ENCODE measurements at regions not wholly inside any gene's neighbourhood (a gene's known extent, or its start where the extent isn't known, plus 50 kb on each side); places are given as distances from the start of the nearest gene placed in this dataset.
A peak's percentile ranks its signal among the peaks of the same experiment; 100 is the strongest.

GRCh38 chr6:62672989-62673388 is 387.0 kb upstream of the KHDRBS2 start:
- no peak for DNase-seq (ENCODE audit: low read depth in 2 of 3, low spot score in 2 of 3)

GRCh38 chr6:62670490-62671223 is 384.6 kb upstream of the KHDRBS2 start:
- DNase-seq (ENCODE audit: low read depth in 2 of 3, low spot score in 2 of 3), result no peak

- no peak for DNase-seq (ENCODE audit: low read depth in 2 of 3, low spot score in 2 of 3)
These were observed 383.8 kb upstream of the KHDRBS2 start for GRCh38 chr6:62669831-62670230.

- peak in 2 of 3 donors; percentile 1 to 3 for DNase-seq (ENCODE audit: low read depth in 2 of 3, low spot score in 2 of 3)
These were observed 366.8 kb upstream of the KHDRBS2 start for GRCh38 chr6:62652692-62653328.

- no peak for DNase-seq (ENCODE audit: low read depth in 2 of 3, low spot score in 2 of 3)
These were observed 359.2 kb upstream of the KHDRBS2 start for GRCh38 chr6:62645274-62645673.

GRCh38 chr6:62640749-62641148 is 354.7 kb upstream of the KHDRBS2 start:
- no peak for DNase-seq (ENCODE audit: low read depth in 2 of 3, low spot score in 2 of 3)

- DNase-seq (ENCODE audit: low read depth in 2 of 3, low spot score in 2 of 3), result no peak
These were observed 340.6 kb upstream of the KHDRBS2 start for GRCh38 chr6:62626661-62627060.

- DNase-seq (ENCODE audit: low read depth in 2 of 3, low spot score in 2 of 3), result no peak
These were observed 338.0 kb upstream of the KHDRBS2 start for GRCh38 chr6:62623846-62624532.

- no peak for DNase-seq (ENCODE audit: low read depth in 2 of 3, low spot score in 2 of 3)
These were observed 329.5 kb upstream of the KHDRBS2 start for GRCh38 chr6:62615366-62616015.

- DNase-seq (ENCODE audit: low read depth in 2 of 3, low spot score in 2 of 3), result no peak
These were observed 328.4 kb upstream of the KHDRBS2 start for GRCh38 chr6:62614442-62614841.

GRCh38 chr6:62613928-62614327 is 327.9 kb upstream of the KHDRBS2 start:
- no peak for DNase-seq (ENCODE audit: low read depth in 2 of 3, low spot score in 2 of 3)

GRCh38 chr6:62612471-62612870 is 326.4 kb upstream of the KHDRBS2 start:
- DNase-seq (ENCODE audit: low read depth in 2 of 3, low spot score in 2 of 3), result no peak

GRCh38 chr6:62570372-62570771 is 284.3 kb upstream of the KHDRBS2 start:
- no peak for DNase-seq (ENCODE audit: low read depth in 2 of 3, low spot score in 2 of 3)

GRCh38 chr6:62541502-62541901 is 255.5 kb upstream of the KHDRBS2 start:
- DNase-seq (ENCODE audit: low read depth in 2 of 3, low spot score in 2 of 3), result no peak

GRCh38 chr6:62530985-62531384 is 245.0 kb upstream of the KHDRBS2 start:
- no peak for DNase-seq (ENCODE audit: low read depth in 2 of 3, low spot score in 2 of 3)

- peak in 1 of 3 donors; percentile 65 for DNase-seq (ENCODE audit: low read depth in 2 of 3, low spot score in 2 of 3)
These were observed 243.0 kb upstream of the KHDRBS2 start for GRCh38 chr6:62528894-62529526.

- DNase-seq (ENCODE audit: low read depth in 2 of 3, low spot score in 2 of 3), result no peak
These were observed 237.6 kb upstream of the KHDRBS2 start for GRCh38 chr6:62523630-62524029.

- DNase-seq (ENCODE audit: low read depth in 2 of 3, low spot score in 2 of 3), result no peak
These were observed 233.5 kb upstream of the KHDRBS2 start for GRCh38 chr6:62519574-62519973.

- peak in 1 of 3 donors; percentile 33 for DNase-seq (ENCODE audit: low read depth in 2 of 3, low spot score in 2 of 3)
These were observed 230.5 kb upstream of the KHDRBS2 start for GRCh38 chr6:62516291-62517141.

All from hematopoietic multipotent progenitor cell (in vitro differentiated cells).